ENCODE measurements at regions not wholly inside any gene's neighbourhood (a gene's known extent, or its start where the extent isn't known, plus 50 kb on each side); places are given as distances from the start of the nearest gene placed in this dataset.

DNA sequence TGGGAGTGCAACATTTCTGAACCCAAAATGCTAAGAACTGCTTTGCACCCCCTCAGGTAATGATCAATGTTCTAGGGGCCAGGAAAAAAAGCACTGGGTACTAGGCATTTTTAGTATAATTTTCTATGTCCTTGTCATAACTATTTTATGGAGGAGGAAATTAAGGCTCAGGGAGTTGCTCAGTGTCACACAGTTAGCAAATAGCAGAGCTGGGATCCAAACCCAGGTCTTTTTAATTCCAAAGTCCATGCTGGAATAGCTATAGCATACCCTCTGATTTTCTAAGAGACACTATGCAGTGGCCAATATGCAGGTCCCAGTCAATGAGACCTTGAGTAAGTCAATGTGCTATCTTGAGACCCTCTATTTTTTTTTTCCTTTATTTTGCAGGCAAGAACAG is 394.5 kb upstream of the USP24 start:
- H3K9me3 ChIP-seq (ENCODE audit: low read depth, low read length) = no peaks in the 10 kb centered on the region
- TF ChIP-seq FOXP2 (optimal IDR thresholded peaks at IDR 0.05; ENCODE audit: control extremely low read depth, extremely low read length, insufficient read depth) (no peak), EZH2 (IDR thresholded peaks at IDR 0.05) (no peak), POLR2AphosphoS5 (IDR thresholded peaks at IDR 0.05; ENCODE audit: borderline replicate concordance, low read depth, low read length) (no peak)
- no peak overlapping the region for H3K27ac ChIP-seq
- H3K9ac ChIP-seq (ENCODE audit: insufficient read length) = no peak overlapping the region
- no peak for DNase-seq (ENCODE audit: low read depth, low spot score)
- no peaks in the 10 kb centered on the region for H3K36me3 ChIP-seq (ENCODE audit: insufficient read depth, low read length)
- no peak overlapping the region for H3K4me3 ChIP-seq

DNA sequence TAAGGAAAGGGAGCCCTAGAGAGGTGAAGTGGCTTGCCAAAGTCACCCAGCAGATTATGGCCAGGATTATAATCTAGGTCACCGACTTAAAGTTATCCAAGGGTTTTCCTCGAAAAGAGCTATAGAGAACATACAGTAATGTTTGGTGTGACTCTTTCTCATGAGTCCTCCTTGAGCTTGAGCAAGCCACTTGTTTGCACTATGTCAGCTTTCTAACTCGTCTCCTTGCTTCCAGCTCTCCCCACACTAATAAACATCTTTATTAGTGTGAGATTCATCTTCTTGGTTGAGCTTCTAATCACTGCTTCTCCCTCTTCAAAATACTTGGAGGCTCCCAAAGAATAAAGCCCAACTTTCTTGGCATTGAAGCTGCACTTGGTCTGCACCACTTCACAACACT is 390.0 kb upstream of the USP24 start:
- H3K9ac ChIP-seq (ENCODE audit: insufficient read length) = no peak overlapping the region
- TF ChIP-seq POLR2AphosphoS5 (IDR thresholded peaks at IDR 0.05; ENCODE audit: borderline replicate concordance, low read depth, low read length) (no peak), EZH2 (IDR thresholded peaks at IDR 0.05) (no peak), FOXP2 (optimal IDR thresholded peaks at IDR 0.05; ENCODE audit: control extremely low read depth, extremely low read length, insufficient read depth) (no peak)
- no peak overlapping the region for H3K27ac ChIP-seq
- no peaks in the 10 kb centered on the region for H3K9me3 ChIP-seq (ENCODE audit: low read depth, low read length)
- no peak overlapping the region for H3K4me3 ChIP-seq
- no peak for DNase-seq (ENCODE audit: low read depth, low spot score)
- no peaks in the 10 kb centered on the region for H3K36me3 ChIP-seq (ENCODE audit: insufficient read depth, low read length)

DNA sequence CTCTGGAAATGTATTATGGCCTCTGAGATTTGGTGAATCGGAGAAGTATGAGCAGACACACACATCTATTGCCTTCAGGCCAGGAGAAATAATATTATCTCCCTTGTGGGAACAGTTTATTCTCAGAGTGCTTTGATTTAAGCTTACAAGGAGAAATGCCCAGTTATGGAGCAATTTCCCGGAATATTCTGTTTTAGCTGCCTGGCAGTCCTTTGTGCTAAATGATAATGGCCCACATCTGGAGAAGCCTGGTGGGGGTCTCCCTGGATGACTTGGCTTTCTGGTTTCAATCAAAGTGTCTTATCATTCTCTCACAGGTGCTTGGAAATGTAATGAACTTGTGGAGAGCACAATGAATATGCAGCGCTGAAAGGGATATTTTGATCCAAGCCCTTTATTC is 389.6 kb upstream of the USP24 start:
- Histone ChIP-seq H3K9me3 (ENCODE audit: low read depth, low read length) (no peaks in the 10 kb centered on the region), H3K36me3 (ENCODE audit: insufficient read depth, low read length) (no peaks in the 10 kb centered on the region), H3K27ac (no peak overlapping the region), H3K4me3 (no peak overlapping the region), H3K9ac (ENCODE audit: insufficient read length) (no peak overlapping the region)
- no peak for DNase-seq (ENCODE audit: low read depth, low spot score)
- TF ChIP-seq POLR2AphosphoS5 (IDR thresholded peaks at IDR 0.05; ENCODE audit: borderline replicate concordance, low read depth, low read length) = no peak
- no peak for TF ChIP-seq EZH2 (IDR thresholded peaks at IDR 0.05)

DNA sequence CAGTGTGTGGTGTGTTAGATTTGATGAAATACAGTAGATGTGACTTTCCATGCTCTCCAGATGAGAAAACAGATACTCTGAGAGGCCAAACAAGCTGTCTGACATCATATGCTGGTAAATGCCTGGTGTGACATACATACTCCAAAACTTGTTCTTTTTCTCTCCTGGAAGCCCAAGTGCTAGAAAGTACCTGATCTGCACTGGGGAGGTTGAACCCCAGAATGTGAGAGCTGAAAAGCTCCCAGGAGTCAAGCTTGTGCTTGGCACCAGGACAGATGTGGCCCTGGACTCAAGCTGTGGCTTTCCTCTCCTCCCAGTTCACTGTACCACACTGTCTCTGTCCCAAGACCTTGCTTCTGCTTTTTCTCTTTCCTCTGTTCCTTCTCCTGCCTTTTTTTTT is 389.0 kb upstream of the USP24 start:
- no peak overlapping the region for H3K9ac ChIP-seq (ENCODE audit: insufficient read length)
- DNase-seq (ENCODE audit: low read depth, low spot score) = no peak
- H3K4me3 ChIP-seq = no peak overlapping the region
- H3K36me3 ChIP-seq (ENCODE audit: insufficient read depth, low read length) = no peaks in the 10 kb centered on the region
- H3K9me3 ChIP-seq (ENCODE audit: low read depth, low read length) = no peaks in the 10 kb centered on the region
- no peak overlapping the region for H3K27ac ChIP-seq
- no peak for TF ChIP-seq FOXP2 (optimal IDR thresholded peaks at IDR 0.05; ENCODE audit: control extremely low read depth, extremely low read length, insufficient read depth)
- no peak for TF ChIP-seq POLR2AphosphoS5 (IDR thresholded peaks at IDR 0.05; ENCODE audit: borderline replicate concordance, low read depth, low read length)
- TF ChIP-seq EZH2 (IDR thresholded peaks at IDR 0.05) = no peak

DNA sequence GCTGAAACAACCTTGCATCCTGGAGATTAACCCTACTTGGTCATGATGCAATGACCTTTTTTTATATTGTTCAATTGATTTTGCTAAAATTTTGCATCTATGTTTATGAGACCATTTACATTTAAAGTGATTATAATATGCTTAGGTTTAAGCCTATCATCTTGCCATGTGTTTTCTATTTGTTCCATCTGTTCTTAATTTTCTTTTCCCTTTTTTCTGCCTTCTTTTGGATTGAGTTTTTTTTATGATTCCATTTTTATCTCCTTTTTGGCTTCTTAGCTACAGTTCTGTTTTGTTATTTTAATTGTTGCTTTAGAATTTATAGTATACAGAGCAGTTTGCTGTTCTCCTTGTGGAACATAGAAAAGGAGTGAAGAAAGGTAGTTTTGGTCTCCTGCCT is 385.1 kb upstream of the USP24 start:
- no peak for TF ChIP-seq EZH2 (IDR thresholded peaks at IDR 0.05)
- TF ChIP-seq FOXP2 (optimal IDR thresholded peaks at IDR 0.05; ENCODE audit: control extremely low read depth, extremely low read length, insufficient read depth) = no peak
- no peak for TF ChIP-seq POLR2AphosphoS5 (IDR thresholded peaks at IDR 0.05; ENCODE audit: borderline replicate concordance, low read depth, low read length)
- 0 out of 2 replicates have a peak overlapping the region, but pooled peaks have one; percentile 20 for H3K4me3 ChIP-seq
- H3K9ac ChIP-seq (ENCODE audit: insufficient read length) = no peak overlapping the region
- peak overlapping the region; percentile 82 for H3K27ac ChIP-seq
- DNase-seq (ENCODE audit: low read depth, low spot score) = peak; percentile 5
- no peaks in the 10 kb centered on the region for H3K36me3 ChIP-seq (ENCODE audit: insufficient read depth, low read length)
- H3K9me3 ChIP-seq (ENCODE audit: low read depth, low read length) = no peaks in the 10 kb centered on the region

DNA sequence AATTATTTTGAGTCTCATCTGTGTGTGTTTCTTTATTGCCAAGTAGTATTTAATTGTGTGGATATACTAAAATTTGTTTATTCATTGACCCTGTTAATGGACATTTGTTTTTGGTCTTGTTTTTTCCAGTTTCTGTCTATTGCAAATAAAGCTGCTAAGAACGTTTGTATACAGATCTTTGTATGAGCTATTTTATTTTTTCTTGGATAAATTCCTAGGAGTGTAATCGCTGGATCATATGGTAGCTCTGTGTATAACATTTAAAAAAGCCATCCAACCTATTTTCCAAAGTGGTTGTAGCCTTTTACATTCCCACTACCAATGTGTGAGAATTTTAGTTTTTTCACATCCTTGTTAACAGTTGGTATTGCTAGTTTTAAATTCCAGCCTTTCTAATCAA is 382.7 kb upstream of the USP24 start:
- Histone ChIP-seq H3K9ac (ENCODE audit: insufficient read length) (no peak overlapping the region), H3K27ac (no peak overlapping the region), H3K36me3 (ENCODE audit: insufficient read depth, low read length) (no peaks in the 10 kb centered on the region), H3K4me3 (no peak overlapping the region), H3K9me3 (ENCODE audit: low read depth, low read length) (no peaks in the 10 kb centered on the region)
- TF ChIP-seq EZH2 (IDR thresholded peaks at IDR 0.05) = no peak
- TF ChIP-seq FOXP2 (optimal IDR thresholded peaks at IDR 0.05; ENCODE audit: control extremely low read depth, extremely low read length, insufficient read depth) = no peak
- TF ChIP-seq POLR2AphosphoS5 (IDR thresholded peaks at IDR 0.05; ENCODE audit: borderline replicate concordance, low read depth, low read length) = no peak
- DNase-seq (ENCODE audit: low read depth, low spot score) = no peak

DNA sequence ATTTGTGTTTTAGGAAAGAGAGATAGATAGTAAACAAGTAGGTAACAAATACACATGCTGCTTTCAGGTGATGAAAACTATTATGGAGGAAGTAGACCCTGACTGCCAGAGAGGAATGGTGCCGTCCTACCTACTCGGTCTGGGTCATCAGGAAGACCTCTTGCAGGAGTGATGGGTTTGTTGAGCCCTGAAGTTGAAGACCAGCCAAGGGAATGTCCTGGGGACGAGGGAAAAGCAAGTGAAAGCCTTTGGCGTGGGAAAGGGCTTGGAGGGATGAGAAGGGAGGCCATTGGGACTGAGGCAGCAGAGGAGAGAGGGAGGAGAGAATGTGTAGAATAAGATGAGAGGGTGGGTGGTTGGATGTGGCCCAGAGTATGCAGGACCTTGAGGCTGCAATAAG is 379.5 kb upstream of the USP24 start:
- Histone ChIP-seq H3K9ac (ENCODE audit: insufficient read length) (no peak overlapping the region), H3K27ac (no peak overlapping the region), H3K4me3 (no peak overlapping the region), H3K9me3 (ENCODE audit: low read depth, low read length) (no peaks in the 10 kb centered on the region), H3K36me3 (ENCODE audit: insufficient read depth, low read length) (no peaks in the 10 kb centered on the region)
- no peak for TF ChIP-seq EZH2 (IDR thresholded peaks at IDR 0.05)
- TF ChIP-seq FOXP2 (optimal IDR thresholded peaks at IDR 0.05; ENCODE audit: control extremely low read depth, extremely low read length, insufficient read depth) = no peak
- no peak for TF ChIP-seq POLR2AphosphoS5 (IDR thresholded peaks at IDR 0.05; ENCODE audit: borderline replicate concordance, low read depth, low read length)
- no peak for DNase-seq (ENCODE audit: low read depth, low spot score)

DNA sequence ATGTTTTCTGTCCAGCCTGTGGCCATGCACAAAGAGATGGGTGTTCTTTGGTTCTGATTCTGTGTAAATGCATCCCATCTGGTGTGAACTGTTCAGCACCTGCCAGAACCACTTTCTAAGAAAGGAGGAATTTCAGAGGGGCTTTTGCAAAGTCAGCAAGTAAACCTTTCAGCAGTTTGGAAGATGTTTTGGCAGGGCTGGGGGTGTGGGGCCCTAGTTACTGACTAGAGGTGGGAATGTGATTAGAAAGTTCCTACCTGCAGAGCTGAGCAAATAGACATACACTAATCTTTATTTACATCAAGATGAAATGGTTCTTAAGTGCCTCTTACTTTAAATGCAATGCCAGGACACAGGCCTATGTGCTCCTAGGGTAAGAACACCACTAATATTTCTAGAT is 378.1 kb upstream of the USP24 start:
- TF ChIP-seq POLR2AphosphoS5 (IDR thresholded peaks at IDR 0.05; ENCODE audit: borderline replicate concordance, low read depth, low read length) (no peak), FOXP2 (optimal IDR thresholded peaks at IDR 0.05; ENCODE audit: control extremely low read depth, extremely low read length, insufficient read depth) (no peak), EZH2 (IDR thresholded peaks at IDR 0.05) (no peak)
- Histone ChIP-seq H3K9ac (ENCODE audit: insufficient read length) (no peak overlapping the region), H3K4me3 (no peak overlapping the region), H3K27ac (no peak overlapping the region), H3K36me3 (ENCODE audit: insufficient read depth, low read length) (no peaks in the 10 kb centered on the region), H3K9me3 (ENCODE audit: low read depth, low read length) (no peaks in the 10 kb centered on the region)
- no peak for DNase-seq (ENCODE audit: low read depth, low spot score)

DNA sequence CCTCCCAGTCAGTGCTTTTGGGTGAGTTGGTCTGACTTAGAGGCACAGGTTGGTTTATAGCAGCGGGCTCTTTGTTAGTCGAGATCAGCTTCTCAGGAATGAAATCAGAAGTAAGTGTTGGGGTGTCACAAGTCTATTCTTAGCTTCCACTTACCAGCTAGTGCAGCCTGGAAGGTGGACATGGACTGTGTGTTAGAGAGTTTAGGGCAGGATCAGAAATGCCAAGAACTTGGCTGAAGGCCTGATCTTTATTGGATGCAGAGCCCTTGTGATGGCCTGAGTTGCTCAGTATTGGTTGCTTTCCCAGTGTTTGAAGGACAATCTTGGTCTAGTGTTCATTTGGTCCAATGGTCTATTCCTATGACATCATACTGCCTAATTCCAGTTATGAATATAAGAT is 377.0 kb upstream of the USP24 start:
- H3K9ac ChIP-seq (ENCODE audit: insufficient read length) = no peak overlapping the region
- H3K9me3 ChIP-seq (ENCODE audit: low read depth, low read length) = no peaks in the 10 kb centered on the region
- H3K4me3 ChIP-seq = no peak overlapping the region
- DNase-seq (ENCODE audit: low read depth, low spot score) = no peak
- H3K36me3 ChIP-seq (ENCODE audit: insufficient read depth, low read length) = no peaks in the 10 kb centered on the region
- H3K27ac ChIP-seq = no peak overlapping the region
- TF ChIP-seq POLR2AphosphoS5 (IDR thresholded peaks at IDR 0.05; ENCODE audit: borderline replicate concordance, low read depth, low read length) = no peak
- TF ChIP-seq FOXP2 (optimal IDR thresholded peaks at IDR 0.05; ENCODE audit: control extremely low read depth, extremely low read length, insufficient read depth) = no peak
